Testis (tissue), 2 donors: ENCODE measurements at regions not wholly inside any gene's neighbourhood (a gene's known extent, or its start where the extent isn't known, plus 50 kb on each side); places are given as distances from the start of the nearest gene placed in this dataset.

Experiments
- POLR2A ChIP-seq: fragments of 450-650 bp; IDR thresholded peaks from one replicate; pipeline ENCODE4 v1.6.1; 2017; ENCODE audit warnings: antibody characterized with exemption, mild to moderate bottlenecking, moderate library complexity
- TF ChIP-seq, protein P1 (sequence below), 3 experiments: fragments of 450-650 bp in 2 of 3; fragments of 200-600 bp in 1 of 3; sonication (generic) in 1 of 3; IDR thresholded peaks; one replicate each; pipeline ENCODE4 v1.5.1; 2016 to 2019; ENCODE audit warnings: antibody characterized with exemption in 3 of 3, mild to moderate bottlenecking in 2 of 3, moderate library complexity in 1 of 3

DNA sequence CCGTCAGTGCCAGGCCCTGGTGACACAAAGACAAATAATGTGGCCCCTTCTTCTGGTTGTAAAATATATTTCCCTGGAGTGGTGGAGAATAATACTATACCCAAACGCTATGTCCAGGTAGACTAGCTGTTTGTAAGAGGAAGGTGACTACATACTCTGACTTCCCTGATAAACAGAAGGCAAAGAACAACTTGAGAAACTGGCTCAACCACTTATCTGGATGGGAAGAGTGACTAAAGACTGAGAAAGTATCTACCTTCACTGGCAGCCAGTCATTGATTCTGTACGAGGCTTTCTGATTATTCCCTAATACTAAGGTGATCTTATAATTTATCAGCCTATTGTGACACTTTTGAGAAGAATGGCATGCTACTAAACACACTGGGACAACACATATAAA, 569.7 kb downstream of the EPHA7 start:
- TF ChIP-seq, protein P1, sequence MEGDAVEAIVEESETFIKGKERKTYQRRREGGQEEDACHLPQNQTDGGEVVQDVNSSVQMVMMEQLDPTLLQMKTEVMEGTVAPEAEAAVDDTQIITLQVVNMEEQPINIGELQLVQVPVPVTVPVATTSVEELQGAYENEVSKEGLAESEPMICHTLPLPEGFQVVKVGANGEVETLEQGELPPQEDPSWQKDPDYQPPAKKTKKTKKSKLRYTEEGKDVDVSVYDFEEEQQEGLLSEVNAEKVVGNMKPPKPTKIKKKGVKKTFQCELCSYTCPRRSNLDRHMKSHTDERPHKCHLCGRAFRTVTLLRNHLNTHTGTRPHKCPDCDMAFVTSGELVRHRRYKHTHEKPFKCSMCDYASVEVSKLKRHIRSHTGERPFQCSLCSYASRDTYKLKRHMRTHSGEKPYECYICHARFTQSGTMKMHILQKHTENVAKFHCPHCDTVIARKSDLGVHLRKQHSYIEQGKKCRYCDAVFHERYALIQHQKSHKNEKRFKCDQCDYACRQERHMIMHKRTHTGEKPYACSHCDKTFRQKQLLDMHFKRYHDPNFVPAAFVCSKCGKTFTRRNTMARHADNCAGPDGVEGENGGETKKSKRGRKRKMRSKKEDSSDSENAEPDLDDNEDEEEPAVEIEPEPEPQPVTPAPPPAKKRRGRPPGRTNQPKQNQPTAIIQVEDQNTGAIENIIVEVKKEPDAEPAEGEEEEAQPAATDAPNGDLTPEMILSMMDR (IDR thresholded peaks at IDR 0.05): no peak
- no peak for TF ChIP-seq POLR2A
